HUES48 (cell line): ENCODE measurements at regions not wholly inside any gene's neighbourhood (a gene's known extent, or its start where the extent isn't known, plus 50 kb on each side); places are given as distances from the start of the nearest gene placed in this dataset.
A peak's percentile ranks its signal among the peaks of the same experiment; 100 is the strongest.

Source experiments
- H3K27ac ChIP-seq: one replicate; pipeline ENCODE4 v1.7.0; 2013; ENCODE audit warnings: low read depth, low read length, inconsistent platforms
- H3K27me3 ChIP-seq: 2 replicates; pipeline ENCODE4 v1.6.1; 2013; ENCODE audit warnings: mild to moderate bottlenecking, low read length; ENCODE audit not compliant: control insufficient read depth, insufficient read depth
- H3K36me3 ChIP-seq: 2 replicates; pipeline ENCODE4 v1.6.1; 2013; ENCODE audit warnings: low read length; ENCODE audit not compliant: control insufficient read depth, insufficient read depth
- H3K4me1 ChIP-seq: 2 replicates; pipeline ENCODE4 v1.6.1; 2013; ENCODE audit warnings: mild to moderate bottlenecking, low read length; ENCODE audit not compliant: control insufficient read depth, insufficient read depth
- H3K4me3 ChIP-seq: 2 replicates; pipeline ENCODE4 v1.5.1; 2013; ENCODE audit warnings: mild to moderate bottlenecking, low read depth, low read length
- H3K9ac ChIP-seq: 2 replicates; pipeline ENCODE4 v1.6.1; 2013; ENCODE audit warnings: mild to moderate bottlenecking, low read depth, low read length, moderate library complexity
- H3K9me3 ChIP-seq: 2 replicates; pipeline ENCODE4 v1.6.1; 2013; ENCODE audit warnings: low read length; ENCODE audit not compliant: control insufficient read depth, insufficient read depth

GRCh38 chr4:174041555-174042105, 241.8 kb downstream of the FBXO8 start:
- no peak overlapping the region for H3K27ac ChIP-seq
- H3K4me1 ChIP-seq = peaks cover 35% of the 10 kb centered on the region
- H3K9ac ChIP-seq = no peak overlapping the region; the same call in 1 of the 2 replicates
- H3K9me3 ChIP-seq = no peaks in the 10 kb centered on the region
- no peaks in the 10 kb centered on the region for H3K27me3 ChIP-seq
- peak overlapping the region; percentile 22; the same call in 1 of the 2 replicates for H3K4me3 ChIP-seq
- no peaks in the 10 kb centered on the region for H3K36me3 ChIP-seq

GRCh38 chr4:174040287-174040686, 243.2 kb downstream of the FBXO8 start:
- Histone ChIP-seq H3K27ac (no peak overlapping the region), H3K4me1 (peaks cover 35% of the 10 kb centered on the region), H3K9me3 (no peaks in the 10 kb centered on the region), H3K9ac (no peak overlapping the region), H3K36me3 (no peaks in the 10 kb centered on the region), H3K4me3 (no peak overlapping the region), H3K27me3 (no peaks in the 10 kb centered on the region)

GRCh38 chr4:174038481-174038880, 245.0 kb downstream of the FBXO8 start:
- no peak overlapping the region for H3K4me3 ChIP-seq
- H3K4me1 ChIP-seq = peaks cover 38% of the 10 kb centered on the region
- no peaks in the 10 kb centered on the region for H3K9me3 ChIP-seq
- no peaks in the 10 kb centered on the region for H3K36me3 ChIP-seq
- H3K9ac ChIP-seq = no peak overlapping the region
- no peak overlapping the region for H3K27ac ChIP-seq
- no peaks in the 10 kb centered on the region for H3K27me3 ChIP-seq

GRCh38 chr4:174037631-174038030, 245.8 kb downstream of the FBXO8 start:
- H3K36me3 ChIP-seq = no peaks in the 10 kb centered on the region
- H3K4me1 ChIP-seq = peaks cover 30% of the 10 kb centered on the region
- no peak overlapping the region for H3K4me3 ChIP-seq
- H3K27ac ChIP-seq = no peak overlapping the region
- no peaks in the 10 kb centered on the region for H3K9me3 ChIP-seq
- no peaks in the 10 kb centered on the region for H3K27me3 ChIP-seq
- H3K9ac ChIP-seq = no peak overlapping the region

- H3K4me3 ChIP-seq = no peak overlapping the region
- no peaks in the 10 kb centered on the region for H3K27me3 ChIP-seq
- no peak overlapping the region for H3K9ac ChIP-seq
- peaks cover 25% of the 10 kb centered on the region for H3K4me1 ChIP-seq
- no peaks in the 10 kb centered on the region for H3K36me3 ChIP-seq
- no peak overlapping the region for H3K27ac ChIP-seq
- no peaks in the 10 kb centered on the region for H3K9me3 ChIP-seq
These were observed 246.4 kb downstream of the FBXO8 start for GRCh38 chr4:174037049-174037448.

GRCh38 chr4:174036576-174036975, 246.9 kb downstream of the FBXO8 start:
- Histone ChIP-seq H3K9ac (no peak overlapping the region), H3K27ac (no peak overlapping the region), H3K9me3 (no peaks in the 10 kb centered on the region), H3K4me3 (no peak overlapping the region), H3K27me3 (no peaks in the 10 kb centered on the region), H3K36me3 (no peaks in the 10 kb centered on the region), H3K4me1 (peaks cover 20% of the 10 kb centered on the region)

GRCh38 chr4:174036111-174036510, 247.4 kb downstream of the FBXO8 start:
- no peak overlapping the region for H3K27ac ChIP-seq

GRCh38 chr4:174023641-174024040, 259.8 kb downstream of the FBXO8 start:
- no peaks in the 10 kb centered on the region for H3K36me3 ChIP-seq
- H3K4me1 ChIP-seq = no peaks in the 10 kb centered on the region

More at GRCh38 chr4:174036111-174036510, 247.4 kb downstream of the FBXO8 start:
- Histone ChIP-seq H3K27me3 (no peaks in the 10 kb centered on the region), H3K4me1 (peaks cover 16% of the 10 kb centered on the region), H3K4me3 (no peak overlapping the region), H3K36me3 (no peaks in the 10 kb centered on the region), H3K9ac (no peak overlapping the region), H3K9me3 (no peaks in the 10 kb centered on the region)

GRCh38 chr4:174018236-174018635, 265.2 kb downstream of the FBXO8 start:
- H3K9me3 ChIP-seq = no peaks in the 10 kb centered on the region
- no peaks in the 10 kb centered on the region for H3K4me1 ChIP-seq
- no peaks in the 10 kb centered on the region for H3K36me3 ChIP-seq
- no peak overlapping the region for H3K4me3 ChIP-seq
- H3K9ac ChIP-seq = no peak overlapping the region
- no peak overlapping the region for H3K27ac ChIP-seq
- no peaks in the 10 kb centered on the region for H3K27me3 ChIP-seq

More at GRCh38 chr4:174023641-174024040, 259.8 kb downstream of the FBXO8 start:
- H3K27ac ChIP-seq = no peak overlapping the region
- H3K9ac ChIP-seq = no peak overlapping the region
- no peaks in the 10 kb centered on the region for H3K9me3 ChIP-seq
- H3K27me3 ChIP-seq = no peaks in the 10 kb centered on the region
- H3K4me3 ChIP-seq = no peak overlapping the region

GRCh38 chr4:174016251-174016650, 267.2 kb downstream of the FBXO8 start:
- Histone ChIP-seq H3K27ac (no peak overlapping the region), H3K4me1 (no peaks in the 10 kb centered on the region), H3K4me3 (no peak overlapping the region), H3K36me3 (no peaks in the 10 kb centered on the region), H3K9ac (no peak overlapping the region), H3K27me3 (no peaks in the 10 kb centered on the region), H3K9me3 (no peaks in the 10 kb centered on the region)

- H3K4me3 ChIP-seq = no peak overlapping the region
- H3K9me3 ChIP-seq = no peaks in the 10 kb centered on the region
- H3K27me3 ChIP-seq = no peaks in the 10 kb centered on the region
- H3K9ac ChIP-seq = no peak overlapping the region
- H3K36me3 ChIP-seq = no peaks in the 10 kb centered on the region
- no peak overlapping the region for H3K27ac ChIP-seq
- H3K4me1 ChIP-seq = no peaks in the 10 kb centered on the region
These were observed 270.6 kb downstream of the FBXO8 start for GRCh38 chr4:174012886-174013259.
